ENCODE measurements at regions not wholly inside any gene's neighbourhood (a gene's known extent, or its start where the extent isn't known, plus 50 kb on each side); places are given as distances from the start of the nearest gene placed in this dataset.

DNA sequence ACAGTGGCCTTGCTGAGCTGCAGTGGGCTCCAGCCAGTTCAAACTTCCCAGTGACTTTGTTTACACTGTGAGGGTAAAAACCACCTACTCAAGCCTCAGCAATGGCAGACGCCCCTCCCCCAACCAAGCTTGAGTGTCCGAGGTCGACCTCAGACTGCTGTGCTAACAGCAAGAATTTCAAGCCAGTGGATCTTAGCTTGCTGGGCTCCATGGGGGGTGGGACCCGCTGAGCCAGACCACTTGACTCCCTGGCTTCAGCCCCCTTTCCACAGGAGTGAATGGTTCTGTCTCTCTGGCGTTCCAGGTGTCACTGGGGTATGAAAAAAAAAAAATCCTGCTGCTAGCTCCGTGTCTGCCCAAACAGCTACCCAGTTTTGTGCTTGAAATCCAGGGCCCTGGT, 168.9 kb upstream of the INTU start:
- no peak for TF ChIP-seq EP300 (IDR thresholded peaks at IDR 0.05)
- TF ChIP-seq, protein P1, sequence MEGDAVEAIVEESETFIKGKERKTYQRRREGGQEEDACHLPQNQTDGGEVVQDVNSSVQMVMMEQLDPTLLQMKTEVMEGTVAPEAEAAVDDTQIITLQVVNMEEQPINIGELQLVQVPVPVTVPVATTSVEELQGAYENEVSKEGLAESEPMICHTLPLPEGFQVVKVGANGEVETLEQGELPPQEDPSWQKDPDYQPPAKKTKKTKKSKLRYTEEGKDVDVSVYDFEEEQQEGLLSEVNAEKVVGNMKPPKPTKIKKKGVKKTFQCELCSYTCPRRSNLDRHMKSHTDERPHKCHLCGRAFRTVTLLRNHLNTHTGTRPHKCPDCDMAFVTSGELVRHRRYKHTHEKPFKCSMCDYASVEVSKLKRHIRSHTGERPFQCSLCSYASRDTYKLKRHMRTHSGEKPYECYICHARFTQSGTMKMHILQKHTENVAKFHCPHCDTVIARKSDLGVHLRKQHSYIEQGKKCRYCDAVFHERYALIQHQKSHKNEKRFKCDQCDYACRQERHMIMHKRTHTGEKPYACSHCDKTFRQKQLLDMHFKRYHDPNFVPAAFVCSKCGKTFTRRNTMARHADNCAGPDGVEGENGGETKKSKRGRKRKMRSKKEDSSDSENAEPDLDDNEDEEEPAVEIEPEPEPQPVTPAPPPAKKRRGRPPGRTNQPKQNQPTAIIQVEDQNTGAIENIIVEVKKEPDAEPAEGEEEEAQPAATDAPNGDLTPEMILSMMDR (IDR thresholded peaks at IDR 0.05), result no peak
